Common myeloid progenitor, CD34-positive (primary cell): ENCODE measurements at regions not wholly inside any gene's neighbourhood (a gene's known extent, or its start where the extent isn't known, plus 50 kb on each side); places are given as distances from the start of the nearest gene placed in this dataset.

Source experiments
- CTCF ChIA-PET: fragments of 350-600 bp; sonication (Branson Sonifier 250); formaldehyde crosslinking; loops from one replicate; lab custom pipeline; 2021; ENCODE audit warnings: antibody characterized with exemption; lab: Charles Lee
- POLR2A ChIA-PET: fragments of 350-600 bp; sonication (Branson Sonifier 250); formaldehyde crosslinking; loops from one replicate; lab custom pipeline; 2021; ENCODE audit warnings: antibody characterized with exemption; lab: Charles Lee
- DNase-seq, 3 donors: peaks; one replicate each; pipeline versions ENCODE4 v3.0.0 to v3.0.0-alpha.2; 2013
- H3K27ac ChIP-seq, 2 experiments: 1 replicate in 1 of 2; 2 replicates in 1 of 2; pipeline ENCODE4 v1.7.0; 2013; ENCODE audit warnings: inconsistent platforms in 2 of 2, low read length in 2 of 2, mild to moderate bottlenecking in 2 of 2, low read depth in 1 of 2, moderate library complexity in 1 of 2; ENCODE audit not compliant: severe bottlenecking in 2 of 2, insufficient read depth in 1 of 2, poor library complexity in 1 of 2
- H3K27me3 ChIP-seq, 5 experiments: replicated peaks in 2 of 5; 1 replicate in 3 of 5; 2 replicates in 2 of 5; pipeline versions ENCODE4 v1.6.1 to v1.7.0; 2013; ENCODE audit warnings: low read length in 4 of 5, mild to moderate bottlenecking in 2 of 5, moderate library complexity in 2 of 5, inconsistent platforms in 1 of 5; ENCODE audit not compliant: insufficient read depth in 5 of 5, control insufficient read depth in 4 of 5
- H3K36me3 ChIP-seq, 4 experiments: 1 replicate in 2 of 4; 2 replicates in 2 of 4; pipeline versions ENCODE4 v1.6.1 to v1.7.0; 2013; ENCODE audit warnings: low read length in 3 of 4, control low read depth in 1 of 4, mild to moderate bottlenecking in 1 of 4; ENCODE audit not compliant: control insufficient read depth in 4 of 4, insufficient read depth in 4 of 4
- H3K4me1 ChIP-seq, 4 experiments: 1 replicate in 3 of 4; 2 replicates in 1 of 4; pipeline versions ENCODE4 v1.6.1 to v1.7.1; 2013; ENCODE audit warnings: low read length in 3 of 4, mild to moderate bottlenecking in 3 of 4, control low read depth in 1 of 4, inconsistent platforms in 1 of 4, moderate library complexity in 1 of 4; ENCODE audit not compliant: control insufficient read depth in 4 of 4, insufficient read depth in 4 of 4; ENCODE audit errors: control extremely low read depth in 1 of 4
- H3K4me3 ChIP-seq, 7 experiments: 1 replicate in 4 of 7; 2 replicates in 3 of 7; pipeline versions ENCODE4 v1.5.1 to v1.7.0; 2013; ENCODE audit warnings: mild to moderate bottlenecking in 7 of 7, low read length in 6 of 7, moderate library complexity in 6 of 7, inconsistent platforms in 2 of 7, low read depth in 2 of 7, control low read depth in 1 of 7; ENCODE audit not compliant: insufficient read depth in 4 of 7, control insufficient read depth in 1 of 7; ENCODE audit errors: extremely low read depth in 1 of 7
- H3K9me3 ChIP-seq, 5 experiments: 1 replicate in 4 of 5; 2 replicates in 1 of 5; pipeline versions ENCODE4 v1.6.1 to v1.7.1; 2013; ENCODE audit warnings: low read length in 4 of 5, mild to moderate bottlenecking in 2 of 5, inconsistent platforms in 1 of 5, low read depth in 1 of 5, moderate library complexity in 1 of 5; ENCODE audit not compliant: control insufficient read depth in 4 of 5, insufficient read depth in 2 of 5; ENCODE audit errors: control extremely low read depth in 1 of 5
- WGBS: methylation state at CpG from one replicate; pipeline ENCODE4 v1.1.5; 2013; ENCODE audit not compliant: insufficient coverage; 5-methylcytosine and 5-hydroxymethylcytosine counted together

- Histone ChIP-seq H3K36me3 (no peaks in the 10 kb centered on the region), H3K9me3 (no peaks in the 10 kb centered on the region), H3K27me3 (peaks cover 0 to 9% (median 0%) of the 10 kb centered on the region in 5 experiments), H3K4me3 (no peak overlapping the region), H3K27ac (no peak overlapping the region), H3K4me1 (no peaks in the 10 kb centered on the region)
- 88% methylated on average over 5 of the region's 7 CpGs for WGBS
- no peak for DNase-seq
- ChIA-PET POLR2A (no interaction called here), CTCF (no interaction called here)
Measured at GRCh38 chr22:27391092-27391770, 410.3 kb downstream of the MN1 start.

GRCh38 chr22:27393371-27393770 is 408.2 kb downstream of the MN1 start:
- Histone ChIP-seq H3K4me3 (no peak overlapping the region), H3K27me3 (peaks cover 0 to 9% (median 0%) of the 10 kb centered on the region in 5 experiments), H3K4me1 (no peaks in the 10 kb centered on the region), H3K9me3 (no peaks in the 10 kb centered on the region), H3K36me3 (no peaks in the 10 kb centered on the region), H3K27ac (no peak overlapping the region)
- 100% methylated on average over 2 of the region's 4 CpGs for WGBS
- CTCF ChIA-PET = no interaction called here
- DNase-seq = no peak
- POLR2A ChIA-PET = no interaction called here

- Histone ChIP-seq H3K36me3 (no peaks in the 10 kb centered on the region), H3K4me3 (no peak overlapping the region), H3K27me3 (peaks cover 0 to 9% (median 0%) of the 10 kb centered on the region in 5 experiments), H3K4me1 (no peaks in the 10 kb centered on the region), H3K9me3 (no peaks in the 10 kb centered on the region), H3K27ac (no peak overlapping the region)
- DNase-seq = no peak
- ChIA-PET POLR2A (no interaction called here), CTCF (no interaction called here)
- 91% methylated on average over 3 of the region's 3 CpGs for WGBS
Measured at GRCh38 chr22:27394806-27395404, 406.7 kb downstream of the MN1 start.

- peaks cover 0 to 2% (median 0%) of the 10 kb centered on the region in 5 experiments for H3K9me3 ChIP-seq
- WGBS = 97% methylated on average over 6 of the region's 6 CpGs
- DNase-seq = no peak
- H3K4me3 ChIP-seq = no peak overlapping the region
- no peaks in the 10 kb centered on the region for H3K36me3 ChIP-seq
- CTCF ChIA-PET = no interaction called here
- H3K27me3 ChIP-seq = peaks cover 0 to 6% (median 2%) of the 10 kb centered on the region in 5 experiments
- POLR2A ChIA-PET = no interaction called here
- no peak overlapping the region for H3K27ac ChIP-seq
- H3K4me1 ChIP-seq = no peaks in the 10 kb centered on the region
Measured at GRCh38 chr22:27397036-27397953, 404.3 kb downstream of the MN1 start.

GRCh38 chr22:27397954-27398342 is 403.6 kb downstream of the MN1 start:
- Histone ChIP-seq H3K4me3 (no peak overlapping the region), H3K36me3 (no peaks in the 10 kb centered on the region), H3K4me1 (no peaks in the 10 kb centered on the region), H3K27ac (no peak overlapping the region), H3K9me3 (peaks cover 0 to 2% (median 0%) of the 10 kb centered on the region in 5 experiments), H3K27me3 (peaks cover 0 to 6% (median 2%) of the 10 kb centered on the region in 5 experiments)
- CTCF ChIA-PET = no interaction called here
- no peak for DNase-seq
- POLR2A ChIA-PET = no interaction called here
- 98% methylated on average over 8 of the region's 13 CpGs for WGBS

GRCh38 chr22:27399161-27399560 is 402.4 kb downstream of the MN1 start:
- 55% methylated on average over 9 of the region's 19 CpGs for WGBS
- Histone ChIP-seq H3K4me1 (no peaks in the 10 kb centered on the region), H3K27me3 (peaks cover 0 to 6% (median 2%) of the 10 kb centered on the region in 5 experiments), H3K36me3 (no peaks in the 10 kb centered on the region), H3K9me3 (peaks cover 0 to 2% (median 0%) of the 10 kb centered on the region in 5 experiments), H3K27ac (no peak overlapping the region), H3K4me3 (no peak overlapping the region)
- CTCF ChIA-PET = no interaction called here
- POLR2A ChIA-PET = no interaction called here
- no peak for DNase-seq
